ENCODE measurements at regions not wholly inside any gene's neighbourhood (a gene's known extent, or its start where the extent isn't known, plus 50 kb on each side); places are given as distances from the start of the nearest gene placed in this dataset.

- TF ChIP-seq, protein P1, sequence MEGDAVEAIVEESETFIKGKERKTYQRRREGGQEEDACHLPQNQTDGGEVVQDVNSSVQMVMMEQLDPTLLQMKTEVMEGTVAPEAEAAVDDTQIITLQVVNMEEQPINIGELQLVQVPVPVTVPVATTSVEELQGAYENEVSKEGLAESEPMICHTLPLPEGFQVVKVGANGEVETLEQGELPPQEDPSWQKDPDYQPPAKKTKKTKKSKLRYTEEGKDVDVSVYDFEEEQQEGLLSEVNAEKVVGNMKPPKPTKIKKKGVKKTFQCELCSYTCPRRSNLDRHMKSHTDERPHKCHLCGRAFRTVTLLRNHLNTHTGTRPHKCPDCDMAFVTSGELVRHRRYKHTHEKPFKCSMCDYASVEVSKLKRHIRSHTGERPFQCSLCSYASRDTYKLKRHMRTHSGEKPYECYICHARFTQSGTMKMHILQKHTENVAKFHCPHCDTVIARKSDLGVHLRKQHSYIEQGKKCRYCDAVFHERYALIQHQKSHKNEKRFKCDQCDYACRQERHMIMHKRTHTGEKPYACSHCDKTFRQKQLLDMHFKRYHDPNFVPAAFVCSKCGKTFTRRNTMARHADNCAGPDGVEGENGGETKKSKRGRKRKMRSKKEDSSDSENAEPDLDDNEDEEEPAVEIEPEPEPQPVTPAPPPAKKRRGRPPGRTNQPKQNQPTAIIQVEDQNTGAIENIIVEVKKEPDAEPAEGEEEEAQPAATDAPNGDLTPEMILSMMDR (IDR thresholded peaks at IDR 0.05) = no peak
- TF ChIP-seq EZH2 (IDR thresholded peaks at IDR 0.05; ENCODE audit: borderline replicate concordance, insufficient read depth, low read depth, low read length, poor library complexity, severe bottlenecking) = no peak
These were observed 66.5 kb downstream of the ILRUN start for GRCh38 chr6:34630040-34630439.

All from B cell (primary cell).